HEK293 (cell line): ENCODE measurements at regions not wholly inside any gene's neighbourhood (a gene's known extent, or its start where the extent isn't known, plus 50 kb on each side); places are given as distances from the start of the nearest gene placed in this dataset.

Source experiments
- KLF10 ChIP-seq: fragments of 450-650 bp; IDR thresholded peaks from 2 replicates; pipeline ENCODE4 v1.5.1; 2018; ENCODE audit warnings: missing biosample characterization, mild to moderate bottlenecking, missing genetic modification characterization
- ZNF394 ChIP-seq: fragments of 450-650 bp; formaldehyde crosslinking; IDR thresholded peaks from 2 replicates; pipeline ENCODE4 v1.5.1; 2016; ENCODE audit warnings: missing biosample characterization, missing genetic modification characterization, mild to moderate bottlenecking, moderate library complexity, borderline replicate concordance

DNA sequence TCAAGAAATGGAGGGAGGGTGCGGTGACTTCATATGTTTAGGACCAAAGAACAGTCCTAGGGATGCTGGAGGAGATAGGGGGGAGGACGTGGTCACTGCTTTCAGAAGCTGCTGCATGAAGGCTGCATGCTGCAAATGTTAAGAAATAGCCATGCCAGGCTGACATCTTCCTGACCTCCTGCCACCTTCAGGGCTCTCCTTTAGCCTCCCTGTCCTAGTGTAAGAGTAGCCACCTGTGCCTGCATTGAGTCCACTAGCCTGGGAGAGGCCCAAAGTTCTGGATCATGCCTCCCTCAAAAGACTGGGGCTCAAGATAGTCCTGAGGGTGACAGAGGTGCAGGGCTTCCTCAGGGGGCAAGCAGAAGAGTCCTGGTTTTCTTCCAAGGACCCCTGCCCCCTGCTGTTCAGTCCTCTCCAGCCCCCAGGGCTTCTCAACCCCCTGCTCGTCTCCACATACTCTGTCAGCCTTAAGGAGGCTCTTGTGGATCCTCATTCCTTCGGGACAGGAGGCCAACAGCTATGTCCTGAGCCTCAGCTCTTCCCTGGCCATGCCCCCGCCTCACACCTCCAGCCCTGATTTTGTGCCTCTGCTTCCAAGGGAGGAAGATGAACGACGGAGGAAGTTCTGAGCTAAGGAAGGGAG lies 96.3 kb downstream of the MRPL14 start:
- no peak for TF ChIP-seq KLF10 (tag by site-specific recombination)
- no peak for TF ChIP-seq ZNF394 (tag by site-specific recombination)
